Erythroblast (primary cell): ENCODE measurements at regions not wholly inside any gene's neighbourhood (a gene's known extent, or its start where the extent isn't known, plus 50 kb on each side); places are given as distances from the start of the nearest gene placed in this dataset.

ENCODE experiments used
- GATA1 ChIP-seq: IDR thresholded peaks from 2 replicates; pipeline ENCODE4 v1.6.1; 2011; ENCODE audit warnings: low read depth, mild to moderate bottlenecking, control low read depth, low read length, moderate library complexity
- POLR2A ChIP-seq: IDR thresholded peaks from 2 replicates; pipeline ENCODE4 v1.6.1; 2011; ENCODE audit warnings: mild to moderate bottlenecking, low read length

DNA sequence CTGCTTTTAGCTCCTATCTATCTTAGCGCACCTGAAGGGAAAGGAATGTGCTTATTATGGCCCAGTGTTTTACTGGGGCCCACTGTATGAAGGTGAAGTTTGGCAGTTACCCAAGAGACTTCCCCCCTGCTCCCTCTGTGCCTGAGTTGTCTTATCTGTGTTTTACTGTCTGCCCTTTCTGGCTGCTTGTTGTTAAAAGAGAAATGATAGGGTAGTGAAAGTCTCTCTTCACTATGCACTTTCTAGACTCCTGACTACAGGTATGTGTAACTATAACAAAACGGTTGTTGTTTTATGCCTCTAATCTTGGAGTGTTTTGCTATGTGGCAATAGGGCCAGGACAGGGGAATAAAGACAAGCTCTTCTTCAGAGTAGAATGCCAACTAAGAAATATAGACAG is 326.9 kb downstream of the KIF20B start:
- TF ChIP-seq POLR2A (no peak), GATA1 (no peak)
